ENCODE measurements at regions not wholly inside any gene's neighbourhood (a gene's known extent, or its start where the extent isn't known, plus 50 kb on each side); places are given as distances from the start of the nearest gene placed in this dataset.

DNA sequence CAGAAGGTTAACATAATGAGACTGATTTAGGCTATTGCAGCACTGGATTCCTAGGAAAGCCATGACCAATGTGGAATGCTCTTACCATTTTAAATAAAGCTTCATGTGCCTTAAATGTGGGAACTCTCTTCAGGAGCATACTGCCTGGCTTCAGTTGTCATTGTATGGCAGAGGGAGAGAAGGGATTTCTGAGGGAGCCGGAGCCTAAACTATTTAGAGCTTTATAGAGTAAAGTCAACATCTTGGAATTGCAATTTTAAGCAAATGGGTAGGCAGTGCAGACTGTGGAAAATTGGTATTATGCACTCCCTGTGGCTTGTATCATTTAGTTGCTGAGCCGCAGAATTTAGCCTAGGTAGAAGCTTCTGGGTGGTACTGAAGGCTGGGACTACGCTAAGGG, 2041.4 kb downstream of the PCDH9 start:
- TF ChIP-seq CTCF (IDR thresholded peaks at IDR 0.05; ENCODE audit: extremely low read depth in 1 of 2, insufficient read depth in 1 of 2, low read depth in 1 of 2, low read length in 2 of 2), result no peak
- no peak for TF ChIP-seq POLR2AphosphoS5 (IDR thresholded peaks at IDR 0.05; ENCODE audit: insufficient read depth, low read depth, low read length)
- TF ChIP-seq, protein P1, sequence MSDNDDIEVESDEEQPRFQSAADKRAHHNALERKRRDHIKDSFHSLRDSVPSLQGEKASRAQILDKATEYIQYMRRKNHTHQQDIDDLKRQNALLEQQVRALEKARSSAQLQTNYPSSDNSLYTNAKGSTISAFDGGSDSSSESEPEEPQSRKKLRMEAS (IDR thresholded peaks at IDR 0.05; ENCODE audit: insufficient read depth, insufficient read length), result no peak
- TF ChIP-seq POLR2A (IDR thresholded peaks at IDR 0.05; ENCODE audit: low read depth, low read length), result no peak

Measured in endothelial cell of umbilical vein (primary cell).